ENCODE measurements at regions not wholly inside any gene's neighbourhood (a gene's known extent, or its start where the extent isn't known, plus 50 kb on each side); places are given as distances from the start of the nearest gene placed in this dataset.

GRCh38 chr5:91670122-91670521 is 287.0 kb upstream of the ARRDC3 start:
- TF ChIP-seq MAX (IDR thresholded peaks at IDR 0.05; ENCODE audit: low read depth, low read length) (no peak), MYC (IDR thresholded peaks at IDR 0.05; ENCODE audit: low read depth, low read length) (no peak), POLR2A (IDR thresholded peaks at IDR 0.05; ENCODE audit: extremely low read depth, insufficient read length) (no peak)
- H3K4me3 ChIP-seq (ENCODE audit: low read depth, low read length): no peak overlapping the region
- DNase-seq (ENCODE audit: low read depth): no peak

- H3K4me3 ChIP-seq (ENCODE audit: low read depth, low read length): no peak overlapping the region
- DNase-seq (ENCODE audit: low read depth): no peak
- TF ChIP-seq MAX (IDR thresholded peaks at IDR 0.05; ENCODE audit: low read depth, low read length): no peak
Observed at GRCh38 chr5:91668261-91668660, 285.1 kb upstream of the ARRDC3 start.

GRCh38 chr5:91652678-91653077 is 269.6 kb upstream of the ARRDC3 start:
- no peak overlapping the region for H3K4me3 ChIP-seq (ENCODE audit: low read depth, low read length)
- no peak for DNase-seq (ENCODE audit: low read depth)
- TF ChIP-seq POLR2A (IDR thresholded peaks at IDR 0.05; ENCODE audit: extremely low read depth, insufficient read length): no peak
- no peak for TF ChIP-seq MYC (IDR thresholded peaks at IDR 0.05; ENCODE audit: low read depth, low read length)
- no peak for TF ChIP-seq CTCF (IDR thresholded peaks at IDR 0.05; ENCODE audit: low read depth, low read length)
- TF ChIP-seq MAX (IDR thresholded peaks at IDR 0.05; ENCODE audit: low read depth, low read length): no peak

- H3K4me3 ChIP-seq (ENCODE audit: low read depth, low read length): no peak overlapping the region
- DNase-seq (ENCODE audit: low read depth): no peak
- TF ChIP-seq CTCF (IDR thresholded peaks at IDR 0.05; ENCODE audit: low read depth, low read length): no peak
- TF ChIP-seq POLR2A (IDR thresholded peaks at IDR 0.05; ENCODE audit: extremely low read depth, insufficient read length): no peak
- TF ChIP-seq MYC (IDR thresholded peaks at IDR 0.05; ENCODE audit: low read depth, low read length): no peak
- no peak for TF ChIP-seq MAX (IDR thresholded peaks at IDR 0.05; ENCODE audit: low read depth, low read length)
Observed at GRCh38 chr5:91651704-91652103, 268.6 kb upstream of the ARRDC3 start.

- no peak overlapping the region for H3K4me3 ChIP-seq (ENCODE audit: low read depth, low read length)
- TF ChIP-seq POLR2A (IDR thresholded peaks at IDR 0.05; ENCODE audit: extremely low read depth, insufficient read length) (no peak), MAX (IDR thresholded peaks at IDR 0.05; ENCODE audit: low read depth, low read length) (no peak), MYC (IDR thresholded peaks at IDR 0.05; ENCODE audit: low read depth, low read length) (no peak), CTCF (IDR thresholded peaks at IDR 0.05; ENCODE audit: low read depth, low read length) (no peak)
- no peak for DNase-seq (ENCODE audit: low read depth)
Observed at GRCh38 chr5:91645347-91645746, 262.2 kb upstream of the ARRDC3 start.

- H3K4me3 ChIP-seq (ENCODE audit: low read depth, low read length): no peak overlapping the region
- TF ChIP-seq MYC (IDR thresholded peaks at IDR 0.05; ENCODE audit: low read depth, low read length): no peak
- TF ChIP-seq POLR2A (IDR thresholded peaks at IDR 0.05; ENCODE audit: extremely low read depth, insufficient read length): no peak
- no peak for TF ChIP-seq MAX (IDR thresholded peaks at IDR 0.05; ENCODE audit: low read depth, low read length)
- no peak for TF ChIP-seq CTCF (IDR thresholded peaks at IDR 0.05; ENCODE audit: low read depth, low read length)
- no peak for DNase-seq (ENCODE audit: low read depth)
Observed at GRCh38 chr5:91643797-91644196, 260.7 kb upstream of the ARRDC3 start.

GRCh38 chr5:91642581-91642980 is 259.5 kb upstream of the ARRDC3 start:
- H3K4me3 ChIP-seq (ENCODE audit: low read depth, low read length): no peak overlapping the region
- TF ChIP-seq MYC (IDR thresholded peaks at IDR 0.05; ENCODE audit: low read depth, low read length): no peak
- no peak for TF ChIP-seq POLR2A (IDR thresholded peaks at IDR 0.05; ENCODE audit: extremely low read depth, insufficient read length)
- no peak for TF ChIP-seq CTCF (IDR thresholded peaks at IDR 0.05; ENCODE audit: low read depth, low read length)
- TF ChIP-seq MAX (IDR thresholded peaks at IDR 0.05; ENCODE audit: low read depth, low read length): no peak
- no peak for DNase-seq (ENCODE audit: low read depth)

Measured in NB4 (cell line).